PC-9 (cell line): ENCODE measurements at regions not wholly inside any gene's neighbourhood (a gene's known extent, or its start where the extent isn't known, plus 50 kb on each side); places are given as distances from the start of the nearest gene placed in this dataset.

Source experiments
- BruUV-seq: library from RNA; stranded (reverse); fragments of 400-500 nt; replicated peaks from 2 replicates; lab custom pipeline; 2021; lab: Mats Ljungman, UMichigan
- CTCF ChIA-PET: fragments of 300-600 bp; sonication (Branson Sonifier 250); formaldehyde crosslinking; loops from one replicate; lab custom pipeline; 2022; ENCODE audit warnings: antibody characterized with exemption; lab: Charles Lee
- POLR2A ChIA-PET: fragments of 300-600 bp; sonication (Branson Sonifier 250); formaldehyde crosslinking; loops from one replicate; lab custom pipeline; 2022; ENCODE audit warnings: antibody characterized with exemption; ENCODE audit not compliant: unreplicated experiment; lab: Charles Lee
- DNase-seq, 2 experiments: peaks; one replicate each; pipeline versions ENCODE4 v3.0.0 to v3.0.0-alpha.2; 2015 to 2022; ENCODE audit warnings: mixed read lengths in 1 of 2
- H2AFZ ChIP-seq: fragments of 200-600 bp; sonication (generic); 2 replicates; pipeline ENCODE4 v1.8.1; 2017; ENCODE audit warnings: antibody characterized with exemption
- H3F3A ChIP-seq: fragments of 200-600 bp; sonication (generic); 2 replicates; pipeline ENCODE4 v1.8.1; 2017; ENCODE audit warnings: antibody characterized with exemption, mild to moderate bottlenecking, low read depth; ENCODE audit not compliant: insufficient read depth
- H3K27ac ChIP-seq: fragments of 200-600 bp; sonication (generic); 2 replicates; pipeline ENCODE4 v1.6.1; 2016; ENCODE audit warnings: mixed run types
- H3K27me3 ChIP-seq: fragments of 200-600 bp; sonication (generic); 2 replicates; pipeline ENCODE4 v1.6.1; 2016; ENCODE audit warnings: low read depth, mixed run types; ENCODE audit not compliant: insufficient read depth
- H3K36me3 ChIP-seq: fragments of 200-600 bp; sonication (generic); 2 replicates; pipeline ENCODE4 v1.6.1; 2016; ENCODE audit warnings: low read depth, mixed run types
- H3K4me1 ChIP-seq: fragments of 200-600 bp; sonication (generic); replicated peaks from 2 replicates; pipeline ENCODE4 v1.6.1; 2016; ENCODE audit warnings: mixed run types; ENCODE audit not compliant: insufficient read depth
- H3K4me2 ChIP-seq: fragments of 200-600 bp; sonication (generic); 2 replicates; pipeline ENCODE4 v1.6.1; 2017; ENCODE audit warnings: mixed run types
- H3K4me3 ChIP-seq: fragments of 200-600 bp; sonication (generic); 2 replicates; pipeline ENCODE4 v1.6.1; 2016; ENCODE audit warnings: mixed run types
- H3K79me2 ChIP-seq: fragments of 200-600 bp; sonication (generic); 2 replicates; pipeline ENCODE4 v1.6.1; 2017; ENCODE audit warnings: low read depth, mixed run types
- H3K9me2 ChIP-seq: fragments of 200-600 bp; sonication (generic); 2 replicates; pipeline ENCODE4 v1.8.1; 2017; ENCODE audit warnings: mild to moderate bottlenecking; ENCODE audit not compliant: insufficient read depth
- H3K9me3 ChIP-seq: fragments of 200-600 bp; sonication (generic); 2 replicates; pipeline ENCODE4 v1.8.1; 2016; ENCODE audit warnings: low read depth; ENCODE audit not compliant: insufficient read depth
- H4K20me1 ChIP-seq: fragments of 200-600 bp; sonication (generic); 2 replicates; pipeline ENCODE4 v1.8.1; 2017; ENCODE audit not compliant: insufficient read depth
- CTCF ChIP-seq: fragments of 200-600 bp; sonication (generic); conservative IDR thresholded peaks from 2 replicates; pipeline ENCODE4 v1.6.1; 2017; ENCODE audit warnings: mixed run types, antibody characterized with exemption, mild to moderate bottlenecking, moderate library complexity
- EZH2 ChIP-seq: fragments of 200-600 bp; sonication (generic); IDR thresholded peaks from 2 replicates; pipeline ENCODE4 v1.8.0; 2017; ENCODE audit warnings: antibody characterized with exemption, low read depth
- intact Hi-C: fragments of 100-400 bp; cut with micrococcal nuclease; formaldehyde crosslinking; loops from one replicate; pipeline ENCODE4 v1.10.0; 2022; ENCODE audit not compliant: unreplicated experiment

- TF ChIP-seq CTCF (no peak), EZH2 (no peak)
- ChIA-PET CTCF (no interaction called here), POLR2A (no interaction called here)
- no peaks in the 10 kb centered on the region for H3K4me1 ChIP-seq
- no TSS peak for BruUV-seq
- no peak for DNase-seq
- intact Hi-C loops, result no loop called here
- no peak overlapping the region for H3K4me2 ChIP-seq
- no peak overlapping the region for H3K4me3 ChIP-seq
- H3F3A ChIP-seq, result no peaks in the 10 kb centered on the region; the same call in 1 of the 2 replicates
- H3K9me3 ChIP-seq, result no peaks in the 10 kb centered on the region
- H3K9me2 ChIP-seq, result no peaks in the 10 kb centered on the region
- H3K79me2 ChIP-seq, result no peaks in the 10 kb centered on the region
- no peaks in the 10 kb centered on the region for H4K20me1 ChIP-seq
- no peak overlapping the region for H3K27ac ChIP-seq
- no peaks in the 10 kb centered on the region for H3K27me3 ChIP-seq
- no peak overlapping the region for H2AFZ ChIP-seq
- no peaks in the 10 kb centered on the region for H3K36me3 ChIP-seq
Measured at GRCh38 chr13:68970532-68970931, 1137.1 kb upstream of the ATXN8OS start.

DNA sequence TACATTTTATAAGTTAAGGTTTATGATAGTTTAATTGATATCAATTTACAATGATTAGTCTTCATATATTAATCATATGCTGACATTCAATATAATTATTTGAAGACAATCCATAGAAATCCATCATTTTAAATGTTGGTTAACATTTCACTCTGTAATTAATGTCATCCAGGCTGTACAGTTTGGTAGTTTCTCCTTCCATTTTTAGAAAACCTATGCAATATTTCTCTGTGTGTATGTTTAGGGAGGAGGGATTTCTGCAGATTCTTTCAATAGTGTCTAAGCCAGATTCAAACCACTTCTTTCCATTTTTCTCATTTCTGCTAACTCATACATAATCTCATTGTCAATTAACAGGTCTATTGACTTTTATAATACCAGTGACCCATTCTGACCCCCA is 1159.0 kb upstream of the ATXN8OS start:
- Histone ChIP-seq H3K27me3 (no peaks in the 10 kb centered on the region), H3F3A (no peaks in the 10 kb centered on the region), H3K4me3 (no peak overlapping the region), H3K9me3 (no peaks in the 10 kb centered on the region), H3K79me2 (no peaks in the 10 kb centered on the region), H3K4me2 (no peak overlapping the region), H2AFZ (no peak overlapping the region), H3K27ac (no peak overlapping the region), H4K20me1 (no peaks in the 10 kb centered on the region), H3K36me3 (no peaks in the 10 kb centered on the region), H3K9me2 (no peaks in the 10 kb centered on the region), H3K4me1 (no peaks in the 10 kb centered on the region)
- TF ChIP-seq EZH2 (no peak), CTCF (no peak)
- ChIA-PET CTCF (no interaction called here), POLR2A (no interaction called here)
- intact Hi-C loops, result no loop called here
- BruUV-seq, result no TSS peak
- DNase-seq, result no peak

DNA sequence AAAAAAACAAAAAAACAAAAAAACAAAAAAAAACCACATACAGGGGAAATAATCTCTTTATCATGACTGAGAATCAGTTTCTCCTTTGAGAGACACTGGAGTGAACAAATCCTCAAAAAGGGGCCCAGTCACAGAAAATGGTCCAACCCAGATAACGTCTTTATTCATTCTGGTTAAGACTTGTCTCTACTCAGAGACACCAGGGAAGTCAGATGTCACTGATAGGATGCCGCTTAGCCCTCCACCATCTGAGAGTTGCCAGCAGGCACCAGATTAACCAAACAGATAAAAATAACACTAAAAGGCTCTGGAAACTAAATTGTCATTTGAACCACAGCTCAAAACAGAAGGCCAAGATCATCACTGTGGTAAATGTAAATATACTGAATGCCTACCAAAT is 1163.4 kb upstream of the ATXN8OS start:
- TF ChIP-seq CTCF, result no peak
- no peak for TF ChIP-seq EZH2
- Histone ChIP-seq H3K27ac (no peak overlapping the region), H3K9me3 (no peaks in the 10 kb centered on the region), H4K20me1 (no peaks in the 10 kb centered on the region), H3K9me2 (no peaks in the 10 kb centered on the region), H3K4me2 (no peak overlapping the region), H3K79me2 (no peaks in the 10 kb centered on the region), H3K27me3 (no peaks in the 10 kb centered on the region), H2AFZ (no peak overlapping the region), H3K36me3 (no peaks in the 10 kb centered on the region), H3F3A (no peaks in the 10 kb centered on the region), H3K4me1 (no peaks in the 10 kb centered on the region), H3K4me3 (no peak overlapping the region)
- POLR2A ChIA-PET, result no interaction called here
- intact Hi-C loops, result no loop called here
- DNase-seq, result no peak
- CTCF ChIA-PET, result no interaction called here
- no TSS peak for BruUV-seq
